Cardiac muscle cell (in vitro differentiated cells and primary cell): ENCODE measurements at regions not wholly inside any gene's neighbourhood (a gene's known extent, or its start where the extent isn't known, plus 50 kb on each side); places are given as distances from the start of the nearest gene placed in this dataset.

Experiments
- DNase-seq, 2 donors: peaks; one replicate each; pipeline versions ENCODE4 v3.0.0 to v3.0.0-alpha.2; 2010 to 2017; ENCODE audit warnings: low read depth in 1 of 2, low spot score in 1 of 2
- H3K27ac ChIP-seq: fragments of 200-600 bp; sonication (generic); 2 replicates; pipeline ENCODE4 v1.5.1; 2016
- H3K27me3 ChIP-seq: fragments of 200-600 bp; sonication (generic); 2 replicates; pipeline ENCODE4 v1.6.0; 2016; ENCODE audit warnings: control low read depth
- H3K36me3 ChIP-seq: fragments of 200-600 bp; sonication (generic); 2 replicates; pipeline ENCODE4 v1.5.1; 2016; ENCODE audit warnings: control low read depth
- H3K4me1 ChIP-seq: fragments of 200-600 bp; sonication (generic); 2 replicates; pipeline ENCODE4 v1.8.1; 2017; ENCODE audit warnings: low read depth, mild to moderate bottlenecking, mixed run types
- H3K4me3 ChIP-seq: fragments of 200-600 bp; sonication (generic); 2 replicates; pipeline ENCODE4 v1.5.1; 2016; ENCODE audit warnings: mild to moderate bottlenecking
- H3K9me3 ChIP-seq: fragments of 200-600 bp; sonication (generic); 2 replicates; pipeline ENCODE4 v1.5.1; 2017; ENCODE audit warnings: low read depth, mild to moderate bottlenecking, control low read depth
- TF ChIP-seq, protein P1 (sequence below): IDR thresholded peaks from 2 replicates; pipeline ENCODE4 v1.5.1; 2012; ENCODE audit warnings: low read depth, mild to moderate bottlenecking, low read length

DNA sequence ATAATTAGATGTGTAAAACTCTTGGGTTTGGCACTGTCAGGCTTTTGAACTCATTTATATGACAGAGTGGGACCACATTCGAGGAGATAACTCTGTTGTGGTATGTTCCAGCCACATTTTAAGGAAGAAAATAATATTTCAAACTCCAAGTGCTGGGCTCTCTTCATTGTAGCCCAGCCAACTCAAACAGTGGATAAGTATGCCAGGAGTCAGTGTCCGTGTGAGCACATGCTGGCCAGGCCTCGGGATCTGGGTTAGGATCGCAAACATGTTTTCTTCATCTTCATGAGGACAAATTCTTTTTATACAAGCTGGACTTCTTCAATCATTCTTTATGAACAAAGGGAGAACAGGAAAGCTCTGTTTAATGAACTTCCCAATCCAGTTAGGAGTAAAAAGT, 497.5 kb downstream of the MAFB start:
- Histone ChIP-seq H3K27me3 (no peaks in the 10 kb centered on the region), H3K4me1 (peaks cover 10% of the 10 kb centered on the region), H3K27ac (no peak overlapping the region), H3K36me3 (no peaks in the 10 kb centered on the region), H3K4me3 (no peak overlapping the region), H3K9me3 (no peaks in the 10 kb centered on the region)
- no peak for DNase-seq
- TF ChIP-seq, protein P1, sequence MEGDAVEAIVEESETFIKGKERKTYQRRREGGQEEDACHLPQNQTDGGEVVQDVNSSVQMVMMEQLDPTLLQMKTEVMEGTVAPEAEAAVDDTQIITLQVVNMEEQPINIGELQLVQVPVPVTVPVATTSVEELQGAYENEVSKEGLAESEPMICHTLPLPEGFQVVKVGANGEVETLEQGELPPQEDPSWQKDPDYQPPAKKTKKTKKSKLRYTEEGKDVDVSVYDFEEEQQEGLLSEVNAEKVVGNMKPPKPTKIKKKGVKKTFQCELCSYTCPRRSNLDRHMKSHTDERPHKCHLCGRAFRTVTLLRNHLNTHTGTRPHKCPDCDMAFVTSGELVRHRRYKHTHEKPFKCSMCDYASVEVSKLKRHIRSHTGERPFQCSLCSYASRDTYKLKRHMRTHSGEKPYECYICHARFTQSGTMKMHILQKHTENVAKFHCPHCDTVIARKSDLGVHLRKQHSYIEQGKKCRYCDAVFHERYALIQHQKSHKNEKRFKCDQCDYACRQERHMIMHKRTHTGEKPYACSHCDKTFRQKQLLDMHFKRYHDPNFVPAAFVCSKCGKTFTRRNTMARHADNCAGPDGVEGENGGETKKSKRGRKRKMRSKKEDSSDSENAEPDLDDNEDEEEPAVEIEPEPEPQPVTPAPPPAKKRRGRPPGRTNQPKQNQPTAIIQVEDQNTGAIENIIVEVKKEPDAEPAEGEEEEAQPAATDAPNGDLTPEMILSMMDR: no peak

GRCh38 chr20:40189621-40190020, 499.4 kb downstream of the MAFB start:
- H3K4me1 ChIP-seq: peaks cover 17% of the 10 kb centered on the region
- H3K36me3 ChIP-seq: no peaks in the 10 kb centered on the region
- no peaks in the 10 kb centered on the region for H3K9me3 ChIP-seq
- no peak overlapping the region for H3K27ac ChIP-seq
- TF ChIP-seq, protein P1: no peak
- H3K4me3 ChIP-seq: no peak overlapping the region
- no peaks in the 10 kb centered on the region for H3K27me3 ChIP-seq
- DNase-seq: peak in 1 of 2 donors; percentile 1

- no peaks in the 10 kb centered on the region for H3K36me3 ChIP-seq
- no peaks in the 10 kb centered on the region for H3K9me3 ChIP-seq
- no peak for DNase-seq
- no peak overlapping the region for H3K4me3 ChIP-seq
- no peaks in the 10 kb centered on the region for H3K27me3 ChIP-seq
- no peak overlapping the region for H3K27ac ChIP-seq
- TF ChIP-seq, protein P1: no peak
- peaks cover 17% of the 10 kb centered on the region for H3K4me1 ChIP-seq
Measured at GRCh38 chr20:40188319-40188718, 500.7 kb downstream of the MAFB start.

DNA sequence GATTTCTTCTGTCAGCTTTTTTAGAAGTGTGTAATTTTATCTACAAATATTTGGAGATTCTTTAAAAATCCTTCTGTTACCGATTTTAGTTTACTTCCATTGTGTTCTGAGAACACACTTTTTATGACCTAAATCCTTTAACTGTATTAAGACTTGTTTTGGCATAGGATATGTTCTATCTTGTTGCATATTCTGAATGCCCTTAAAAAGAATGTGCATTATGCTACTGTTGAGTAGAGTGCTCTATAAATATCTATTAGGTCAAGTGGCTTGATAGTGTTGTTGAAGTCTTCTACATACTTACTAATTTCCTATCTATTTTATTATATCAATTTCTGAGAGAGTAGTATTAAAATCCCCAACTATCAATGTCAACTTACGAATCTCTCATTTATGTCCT, 502.2 kb downstream of the MAFB start:
- TF ChIP-seq, protein P1: no peak
- H3K27ac ChIP-seq: no peak overlapping the region
- H3K27me3 ChIP-seq: no peaks in the 10 kb centered on the region
- H3K4me3 ChIP-seq: no peak overlapping the region
- no peaks in the 10 kb centered on the region for H3K36me3 ChIP-seq
- peaks cover 21% of the 10 kb centered on the region for H3K4me1 ChIP-seq
- peak in 1 of 2 donors; percentile 15 for DNase-seq
- H3K9me3 ChIP-seq: no peaks in the 10 kb centered on the region

- TF ChIP-seq, protein P1: no peak
- Histone ChIP-seq H3K27ac (no peak overlapping the region), H3K27me3 (no peaks in the 10 kb centered on the region), H3K9me3 (no peaks in the 10 kb centered on the region), H3K4me3 (no peak overlapping the region), H3K4me1 (peaks cover 12% of the 10 kb centered on the region), H3K36me3 (no peaks in the 10 kb centered on the region)
- DNase-seq: no peak
Measured at GRCh38 chr20:40181676-40182075, 507.4 kb downstream of the MAFB start.
